HG02943 (cell line): ENCODE measurements at regions not wholly inside any gene's neighbourhood (a gene's known extent, or its start where the extent isn't known, plus 50 kb on each side); places are given as distances from the start of the nearest gene placed in this dataset.

Experiments
- ATAC-seq: cut with Tn5 transposase; IDR thresholded peaks from one replicate; pipeline ENCODE4 v1.9.1; 2021; ENCODE audit warnings: mild to moderate bottlenecking, low read depth, moderate library complexity; ENCODE audit not compliant: unreplicated experiment

DNA sequence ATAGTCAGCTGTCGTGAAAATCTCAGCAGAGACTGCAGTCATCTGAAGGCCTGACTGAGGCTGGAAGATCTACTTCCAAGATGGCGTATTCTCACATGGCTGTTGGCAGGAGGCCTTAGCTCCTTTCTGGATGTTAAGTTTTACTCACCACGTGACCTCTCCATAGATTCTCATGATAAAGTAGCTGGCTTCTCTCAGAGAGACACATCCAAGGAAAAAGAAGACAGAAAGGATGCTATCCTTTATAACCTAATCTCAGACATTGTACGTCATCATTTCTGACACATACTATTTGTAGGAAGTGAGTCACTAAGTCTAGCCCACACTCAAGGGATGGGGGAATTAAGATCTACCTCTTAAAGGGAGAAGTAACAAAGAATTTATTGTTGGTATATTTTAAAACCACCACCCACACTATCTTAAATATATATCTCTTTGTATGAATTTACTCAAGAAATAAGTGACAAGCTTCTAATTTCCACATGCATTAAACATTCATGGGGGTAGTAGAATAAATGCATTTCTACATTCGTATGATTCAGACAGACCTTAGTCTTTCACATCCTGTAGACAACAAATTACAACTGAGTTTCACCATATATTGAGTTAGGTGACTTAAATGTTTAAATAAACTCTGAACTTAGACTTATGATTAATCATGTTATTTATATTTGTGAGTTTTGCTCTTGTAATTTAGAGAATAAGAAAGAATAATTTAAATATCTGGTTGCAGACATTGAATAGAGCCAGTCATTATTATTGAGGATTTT lies 411.0 kb downstream of the LRIG3 start:
- ATAC-seq = no peak

DNA sequence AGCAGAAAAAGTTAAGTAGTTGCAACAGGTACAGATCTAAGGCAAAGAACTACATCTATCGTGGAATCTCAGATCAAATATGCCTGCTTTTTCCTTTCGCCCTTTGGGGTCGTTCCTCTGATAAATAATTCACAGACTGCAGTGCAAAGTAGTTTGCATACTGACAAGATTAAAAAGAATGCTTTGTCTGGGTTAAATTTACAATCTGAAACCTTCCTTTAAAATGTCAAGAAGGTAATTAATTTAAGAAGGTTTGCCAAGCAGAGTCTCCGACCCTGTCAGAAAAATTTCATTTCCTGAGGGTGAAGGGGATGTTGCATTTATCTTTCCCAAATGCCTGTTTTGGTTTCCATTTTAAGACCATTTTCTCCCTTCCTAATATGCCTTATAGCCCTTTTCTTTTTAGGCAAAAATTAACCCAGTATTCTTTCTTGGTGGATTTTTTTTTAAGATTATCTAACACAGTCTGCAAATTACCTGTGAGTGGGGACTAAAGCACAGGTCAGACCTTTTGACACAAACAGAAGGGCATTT lies 406.9 kb downstream of the LRIG3 start:
- no peak for ATAC-seq

DNA sequence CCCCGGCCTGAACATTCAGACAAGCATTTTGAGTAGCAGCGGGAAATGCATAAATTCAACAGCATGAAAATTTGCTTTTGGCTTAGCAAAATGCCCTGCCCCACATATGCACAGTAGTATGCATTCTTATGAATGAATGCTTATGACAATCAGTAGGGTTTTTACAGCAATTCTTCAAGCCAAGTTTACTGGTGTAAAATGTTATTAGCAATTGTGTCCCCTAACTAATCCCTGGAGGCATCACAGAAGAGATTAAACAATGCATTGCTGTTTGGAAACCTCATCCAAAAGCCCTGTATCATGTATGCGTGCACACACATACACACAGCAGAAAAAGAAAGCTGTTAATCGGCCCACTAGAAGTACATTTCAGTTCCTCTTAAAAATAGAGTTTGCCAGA lies 406.5 kb downstream of the LRIG3 start:
- ATAC-seq = no peak

DNA sequence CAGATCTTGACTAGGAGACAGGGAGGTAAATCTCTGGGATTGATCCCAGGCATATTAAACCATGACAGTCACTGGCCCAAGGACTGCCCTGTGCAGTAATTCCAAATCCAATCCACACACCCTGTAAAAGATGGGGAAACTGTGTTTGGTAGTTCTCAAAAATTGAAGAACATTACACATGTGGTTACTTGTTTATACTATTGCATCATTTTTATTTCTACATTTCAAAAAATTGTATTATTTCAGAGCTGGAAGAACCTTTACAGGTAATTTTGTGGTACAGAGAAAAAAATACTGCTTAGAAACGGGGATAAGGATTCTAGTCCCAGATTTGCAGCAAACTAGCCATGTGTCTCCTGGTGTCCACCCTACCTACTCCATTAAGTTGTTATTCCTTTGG lies 400.5 kb downstream of the LRIG3 start:
- no peak for ATAC-seq

DNA sequence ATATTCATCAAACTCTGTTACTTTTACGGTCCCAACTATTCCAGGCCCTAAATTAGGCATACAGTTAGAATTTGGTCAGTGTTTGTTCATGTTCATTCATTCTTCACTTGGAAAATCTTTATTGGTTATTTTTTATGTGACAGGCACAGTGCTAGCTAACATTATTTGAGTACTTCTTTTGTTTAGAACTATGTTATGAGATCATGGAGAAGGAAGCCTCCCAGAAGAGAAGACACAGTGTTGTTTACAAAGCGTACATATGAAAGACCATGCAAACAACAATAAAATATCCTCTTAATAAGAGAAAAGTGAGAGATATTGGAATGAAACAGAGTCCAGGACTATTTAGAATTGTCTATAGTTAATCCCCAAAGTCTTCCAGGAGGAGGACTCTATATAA lies 399.2 kb downstream of the LRIG3 start:
- ATAC-seq = no peak

DNA sequence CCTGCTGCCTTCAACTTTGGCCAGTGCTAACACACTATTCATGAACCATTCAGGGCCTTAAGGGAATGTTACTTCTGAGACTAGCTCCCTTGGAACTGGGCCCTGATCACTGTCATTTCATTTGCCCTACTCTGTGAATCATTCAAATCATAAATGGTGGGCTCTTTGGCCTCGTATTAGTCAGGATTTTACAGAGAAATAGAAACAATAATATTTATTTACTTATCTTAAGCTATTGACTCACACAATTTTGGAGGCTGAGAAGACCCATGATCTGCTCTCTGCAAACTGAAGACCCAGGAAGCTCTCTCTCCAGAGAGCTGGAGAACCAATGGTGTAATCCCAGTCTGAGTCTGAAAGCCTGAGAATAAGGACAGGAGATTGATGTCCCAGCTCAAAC lies 398.5 kb downstream of the LRIG3 start:
- no peak for ATAC-seq

DNA sequence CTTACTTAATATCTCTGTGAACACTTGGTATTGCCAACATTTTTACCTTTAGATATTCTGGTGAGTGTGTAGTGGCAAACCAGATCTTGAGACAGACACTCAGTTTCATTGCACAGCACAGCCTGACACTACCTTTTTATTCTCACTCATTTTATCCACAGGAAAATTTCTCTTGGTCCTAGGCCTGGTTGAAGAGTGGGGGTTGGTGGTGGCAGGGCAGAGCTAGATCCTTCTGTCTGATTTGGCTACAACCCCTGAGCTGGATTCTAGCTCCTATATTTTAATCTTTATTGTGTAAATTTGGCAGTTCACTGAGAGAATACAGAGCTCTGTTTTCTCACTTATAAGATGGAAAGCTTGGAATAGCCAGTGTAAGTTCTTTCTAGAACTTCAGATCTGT lies 396.9 kb downstream of the LRIG3 start:
- no peak for ATAC-seq

DNA sequence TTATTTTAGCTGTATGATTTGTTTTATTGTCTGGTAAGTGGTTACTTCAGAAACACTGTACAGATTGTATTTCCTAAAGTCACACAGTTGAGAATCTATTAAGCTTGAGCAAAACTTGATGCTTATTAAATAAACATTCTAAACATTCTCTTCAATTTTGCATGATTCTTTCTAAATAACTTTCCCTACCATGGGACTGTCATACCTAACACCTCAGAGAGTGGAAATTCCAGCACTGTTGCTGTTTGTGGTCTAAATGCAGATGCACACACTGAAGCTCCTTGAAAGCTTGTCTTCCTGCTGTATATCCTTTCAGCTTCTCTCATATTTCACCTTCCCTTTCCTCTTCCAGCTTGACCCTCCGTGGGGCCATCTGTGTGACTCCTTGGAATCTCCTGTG lies 392.0 kb downstream of the LRIG3 start:
- ATAC-seq = no peak

DNA sequence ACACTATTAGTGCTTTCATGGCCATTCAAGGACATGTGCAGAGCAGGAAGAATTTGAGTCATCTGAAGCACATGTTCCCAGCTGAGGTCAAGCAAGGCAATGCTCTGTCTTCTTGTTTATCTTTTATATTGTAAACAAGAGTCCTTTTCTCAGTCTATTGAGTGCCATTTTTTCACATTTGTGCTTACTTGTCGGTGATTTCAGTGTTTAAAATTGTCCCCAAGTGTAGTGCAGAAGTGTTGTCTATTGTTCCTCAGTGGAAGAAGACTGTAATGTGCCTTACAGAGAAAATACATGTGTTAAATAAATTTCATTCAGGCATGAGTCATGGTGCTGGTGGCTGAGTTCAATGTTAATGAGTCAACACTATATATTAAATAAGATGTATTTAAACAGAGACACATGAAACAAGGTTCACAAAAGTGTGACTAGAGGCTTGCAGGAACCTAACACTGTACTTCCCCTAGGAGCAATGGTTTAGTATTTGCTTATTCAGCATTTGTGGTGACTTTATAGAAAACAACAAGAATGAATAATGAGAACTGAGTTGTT lies 391.1 kb downstream of the LRIG3 start:
- no peak for ATAC-seq

DNA sequence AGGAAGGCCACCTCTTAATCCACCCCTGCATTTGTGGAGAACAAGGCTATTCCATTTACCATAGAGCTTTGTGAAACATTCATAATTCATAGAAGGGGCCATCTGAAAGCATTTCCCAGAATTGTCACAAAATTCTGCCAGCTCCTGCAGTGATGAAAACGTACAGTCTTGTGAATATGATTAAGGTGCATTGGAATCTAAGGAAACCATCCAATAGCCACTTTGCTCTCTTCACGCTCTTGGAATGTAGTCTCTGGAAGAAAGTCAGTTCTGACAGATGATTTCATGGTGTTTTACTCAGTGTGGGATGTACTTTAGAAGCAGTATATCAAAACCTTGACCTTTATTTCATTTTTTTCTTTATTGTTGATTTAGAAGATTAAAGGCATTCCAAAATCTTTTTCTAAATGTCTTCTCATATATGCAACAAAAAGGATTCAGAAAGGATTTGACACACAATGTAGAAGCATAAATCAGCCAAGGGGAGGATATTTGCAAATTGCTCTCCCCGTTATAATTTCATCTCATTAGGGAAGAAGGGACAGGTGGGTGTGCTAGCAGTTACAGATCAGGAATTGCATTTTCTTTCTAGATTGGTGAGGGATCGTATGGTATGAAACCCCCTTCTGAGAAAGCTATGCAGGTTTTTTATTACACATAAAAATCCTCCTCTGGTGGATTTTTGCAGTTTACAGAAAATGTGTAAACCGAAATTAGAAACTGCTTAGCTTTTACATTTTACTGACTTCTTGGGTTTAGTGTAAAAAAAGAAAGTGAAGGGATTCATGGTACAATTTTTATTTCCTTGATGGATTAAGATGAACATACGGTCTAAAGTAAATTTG lies 390.2 kb downstream of the LRIG3 start:
- no peak for ATAC-seq

DNA sequence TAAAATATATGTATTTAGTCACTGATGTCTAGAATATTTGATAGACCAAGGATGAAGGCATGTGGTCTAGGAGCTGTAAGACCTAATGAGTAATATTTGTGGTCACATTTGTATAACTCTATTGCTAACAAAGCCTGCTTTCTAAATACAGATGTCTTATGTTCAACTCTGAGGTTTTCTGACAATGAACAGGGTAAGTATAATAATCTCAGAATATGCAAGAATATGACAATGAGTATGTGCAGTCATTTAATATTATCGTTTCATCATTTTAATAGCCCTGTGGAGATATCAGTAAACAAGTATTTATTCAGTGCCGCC lies 389.6 kb downstream of the LRIG3 start:
- no peak for ATAC-seq

DNA sequence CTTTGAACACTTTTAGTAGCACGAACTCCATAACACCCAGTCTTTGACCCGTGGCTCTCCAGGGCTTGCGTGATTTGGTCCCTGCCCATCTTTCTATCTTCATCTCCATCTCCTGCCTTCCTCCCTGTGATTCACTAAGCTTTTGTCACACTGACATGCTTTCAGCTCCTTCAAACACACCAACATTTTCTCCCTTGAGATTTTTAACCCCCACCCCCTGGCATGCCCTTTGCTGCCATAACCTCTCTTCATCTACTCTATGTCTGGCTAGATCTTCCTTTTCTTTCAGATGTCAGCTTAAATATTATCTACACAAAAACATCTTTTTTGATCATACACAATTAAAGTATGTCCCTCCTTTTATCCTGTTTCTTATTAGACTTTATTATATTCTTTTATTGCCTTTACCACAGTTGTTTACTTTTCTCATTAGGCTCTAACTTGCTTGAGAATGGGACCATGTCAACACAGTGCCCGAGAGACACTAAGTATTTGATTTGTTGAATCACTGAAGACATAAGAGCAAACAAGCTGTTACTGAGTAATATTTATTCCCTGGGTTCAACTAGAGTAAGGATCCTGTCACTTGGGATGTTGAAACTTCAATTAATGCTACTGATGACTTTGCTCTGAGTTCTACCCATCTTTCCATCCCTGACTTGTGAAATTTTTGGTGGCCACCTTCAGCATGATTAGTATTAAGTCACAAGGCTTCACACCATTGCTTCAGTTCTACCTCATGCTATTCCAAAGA lies 387.3 kb downstream of the LRIG3 start:
- no peak for ATAC-seq

DNA sequence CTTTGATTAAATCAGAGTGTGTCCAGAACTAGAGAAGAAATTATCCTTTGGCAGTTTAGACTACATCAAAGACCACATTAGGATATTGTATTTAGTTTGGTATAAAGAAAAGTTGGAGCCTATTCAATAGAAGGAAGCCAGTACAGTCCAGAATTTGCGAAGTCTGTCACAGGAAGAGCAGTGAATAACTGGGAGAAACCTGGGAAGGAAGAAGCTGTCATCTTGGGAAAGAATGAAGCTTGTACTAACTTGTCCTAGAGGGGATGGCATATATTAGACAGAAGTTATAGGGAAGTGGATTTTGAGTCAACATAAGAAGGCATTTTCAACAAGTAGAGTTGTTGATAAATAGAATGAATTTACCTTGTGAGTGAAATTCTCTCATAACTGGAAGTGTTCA lies 386.7 kb downstream of the LRIG3 start:
- no peak for ATAC-seq

DNA sequence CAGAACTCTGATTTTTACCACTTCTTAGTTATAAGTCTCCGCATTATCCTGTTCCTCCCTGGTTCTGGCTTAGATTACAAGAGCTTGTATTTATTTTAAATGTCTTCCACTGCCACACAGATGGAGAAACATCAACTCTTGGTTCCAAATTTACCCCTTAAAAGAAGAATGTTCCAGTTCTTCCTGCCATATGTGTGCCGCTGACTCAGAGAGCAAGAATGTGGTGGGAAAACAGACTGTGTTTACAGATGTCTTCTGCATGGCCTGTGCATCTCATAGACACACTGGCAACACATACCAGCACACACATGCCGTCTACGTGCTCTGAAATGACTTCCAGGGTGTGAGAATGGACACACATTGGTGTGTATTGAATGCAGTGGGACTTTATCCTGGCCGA lies 383.0 kb downstream of the LRIG3 start:
- ATAC-seq = no peak

DNA sequence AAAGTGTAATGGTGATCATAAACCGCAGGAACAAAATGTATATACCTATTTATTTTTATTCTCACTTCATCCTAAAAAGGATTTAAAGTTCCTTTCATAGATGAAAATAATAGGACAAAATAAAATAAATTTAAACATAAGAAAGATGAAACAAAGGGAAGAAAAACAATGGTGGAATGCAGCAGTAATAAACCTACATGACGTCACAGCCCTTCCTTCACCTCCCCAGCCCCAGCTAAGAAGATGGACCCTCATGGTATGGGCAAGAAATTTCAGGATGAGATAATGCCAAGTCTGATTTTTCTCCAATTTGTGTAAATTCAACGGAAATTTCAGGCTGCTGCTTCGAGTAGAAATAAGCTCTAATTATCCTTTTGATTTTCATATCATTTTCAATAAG lies 381.0 kb downstream of the LRIG3 start:
- no peak for ATAC-seq

DNA sequence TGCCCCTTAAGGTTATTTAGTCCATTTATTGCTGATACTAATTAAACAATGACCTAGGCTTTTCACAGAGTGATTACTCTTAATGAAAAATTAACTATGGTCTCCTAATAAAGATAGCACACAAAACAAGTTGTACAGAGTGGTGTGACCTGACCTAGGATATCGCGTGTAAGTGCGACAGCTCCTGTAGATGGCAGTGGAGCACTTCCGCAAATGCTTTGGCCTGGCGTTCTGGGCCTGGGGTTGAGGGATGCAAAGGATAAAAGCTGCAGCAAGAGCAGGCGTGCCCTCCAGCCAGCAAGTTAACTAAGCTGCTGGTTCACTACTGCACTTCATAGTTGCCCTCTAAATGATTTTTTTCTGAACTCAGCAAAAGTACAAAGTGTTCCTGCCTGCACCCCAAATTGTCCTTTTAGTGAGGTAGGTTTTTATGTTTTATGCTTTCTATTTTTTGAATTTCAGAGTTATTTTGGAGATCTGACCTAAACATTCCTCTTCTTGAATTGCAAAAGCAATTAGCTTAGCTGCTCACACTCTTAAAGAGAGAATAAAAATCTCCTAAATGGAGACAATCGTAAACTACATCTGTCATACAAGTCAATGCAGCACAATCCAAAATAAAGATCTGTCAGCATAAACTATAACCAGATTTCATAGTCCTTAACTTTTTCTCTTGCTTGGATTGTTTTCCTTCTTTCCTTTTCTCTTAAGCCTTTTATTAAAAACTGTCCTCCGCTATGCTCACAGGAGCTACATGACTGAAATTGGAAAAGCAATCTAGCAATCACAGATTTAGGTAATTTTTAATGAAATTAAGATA lies 379.6 kb downstream of the LRIG3 start:
- ATAC-seq = peak; percentile 87

DNA sequence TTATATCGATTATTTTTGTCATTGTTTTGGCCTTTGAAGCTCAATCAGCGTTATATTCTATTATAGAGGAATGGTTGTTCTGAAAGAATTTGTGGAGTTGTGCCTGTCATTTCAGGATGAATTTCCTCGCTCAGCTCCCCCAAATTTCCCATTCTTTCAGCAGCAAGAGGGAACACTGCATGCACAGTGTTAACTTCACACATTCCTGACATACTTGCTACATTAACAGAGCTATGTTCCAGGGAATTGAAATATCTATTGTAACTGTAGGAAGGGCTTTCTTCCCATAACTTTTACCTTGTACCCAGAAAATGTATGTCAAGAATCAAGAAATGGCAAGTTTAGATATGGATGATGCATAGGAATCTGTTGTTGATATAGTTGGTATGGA lies 379.0 kb downstream of the LRIG3 start:
- ATAC-seq = no peak

DNA sequence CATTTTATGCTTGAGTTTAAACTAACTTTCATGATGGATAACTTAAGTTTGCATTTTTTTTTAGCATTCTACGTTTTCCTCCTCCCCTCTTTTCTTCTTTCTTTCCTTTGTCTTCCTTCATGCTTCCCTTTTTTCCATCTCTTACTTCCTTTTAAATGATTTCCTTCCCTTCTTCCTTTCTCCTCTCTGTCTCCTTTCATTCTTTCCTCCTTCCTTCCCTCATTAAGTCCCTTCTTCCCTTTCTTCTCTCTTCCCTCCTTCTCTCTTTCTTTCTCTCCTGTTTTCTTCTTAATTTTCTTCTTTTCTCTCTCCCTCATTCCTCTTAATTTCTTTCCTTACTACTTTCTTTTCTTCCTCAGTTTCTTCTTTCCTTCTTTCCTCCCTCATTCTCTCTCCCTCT lies 376.0 kb downstream of the LRIG3 start:
- ATAC-seq = no peak

DNA sequence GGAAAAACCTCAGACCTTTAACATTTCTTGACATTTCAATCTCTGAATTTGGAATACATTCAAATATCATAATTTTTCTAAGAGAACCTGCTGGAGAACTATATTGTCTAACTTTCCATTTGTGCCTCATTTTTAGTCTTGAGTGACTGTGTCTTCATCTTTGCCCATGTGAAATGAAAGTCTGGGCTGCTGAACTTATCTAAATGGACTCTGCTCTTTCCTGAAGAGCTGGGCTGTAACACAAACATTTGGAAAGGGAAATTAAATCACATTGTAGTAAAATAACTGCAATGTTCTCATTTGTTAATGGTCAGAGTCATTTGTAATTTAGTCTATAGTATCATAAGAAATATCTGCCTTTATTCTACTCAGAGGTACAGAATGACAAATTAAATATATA lies 373.1 kb downstream of the LRIG3 start:
- ATAC-seq = no peak

DNA sequence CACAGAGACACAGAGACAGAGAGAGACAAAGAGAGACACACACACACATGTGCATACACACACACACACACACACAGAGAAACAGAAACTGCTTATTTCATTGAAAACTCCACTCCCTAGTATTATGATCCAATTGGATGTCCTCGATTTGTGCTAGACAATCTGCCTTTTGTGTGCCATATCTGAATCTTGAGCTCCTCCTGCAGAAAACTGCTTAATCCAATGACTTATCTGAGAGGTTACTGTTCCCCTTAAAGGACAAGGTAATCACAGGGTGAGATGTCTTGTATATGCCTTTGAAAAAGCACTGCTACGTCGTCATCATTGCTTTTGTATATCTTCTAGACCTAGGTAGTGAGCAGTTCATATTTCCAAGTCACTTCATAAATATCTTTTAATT lies 371.5 kb downstream of the LRIG3 start:
- no peak for ATAC-seq
